ENCODE measurements at regions not wholly inside any gene's neighbourhood (a gene's known extent, or its start where the extent isn't known, plus 50 kb on each side); places are given as distances from the start of the nearest gene placed in this dataset.

GRCh38 chr6:4008324-4009047, 70.5 kb downstream of the FAM217A start (continued):
- TF ChIP-seq ZNF395 (CRISPR knock-in tag; IDR thresholded peaks at IDR 0.05) (no peak), ZBTB1 (CRISPR knock-in tag; IDR thresholded peaks at IDR 0.05; ENCODE audit: borderline replicate concordance, low read depth) (no peak), TCF7 (IDR thresholded peaks at IDR 0.05; ENCODE audit: borderline replicate concordance) (no peak), MTA1 (IDR thresholded peaks at IDR 0.05; ENCODE audit: borderline replicate concordance) (no peak), PML (IDR thresholded peaks at IDR 0.05; ENCODE audit: low read length) (no peak), TBL1XR1 (IDR thresholded peaks at IDR 0.05; ENCODE audit: low read length in 2 of 2) (0 out of 4 replicates have a peak, but pooled peaks of 1 of the 2 experiments have one; percentile 20), BHLHE40 (IDR thresholded peaks at IDR 0.05; ENCODE audit: low read length) (no peak), POLR2AphosphoS5 (IDR thresholded peaks at IDR 0.05; ENCODE audit: control insufficient read depth, insufficient read depth, low read depth, low read length) (no peak), HMG20B (CRISPR knock-in tag; IDR thresholded peaks at IDR 0.05) (no peak), CBX3 (IDR thresholded peaks at IDR 0.05; ENCODE audit: borderline replicate concordance in 1 of 2, low read length in 2 of 2) (no peak), FOXM1 (IDR thresholded peaks at IDR 0.05; ENCODE audit: low read depth) (no peak), FOXM1 (CRISPR knock-in tag; IDR thresholded peaks at IDR 0.05; ENCODE audit: low read depth) (no peak), ZNF764 (CRISPR knock-in tag; IDR thresholded peaks at IDR 0.05; ENCODE audit: low read depth) (no peak)
- TF ChIP-seq, protein P1, sequence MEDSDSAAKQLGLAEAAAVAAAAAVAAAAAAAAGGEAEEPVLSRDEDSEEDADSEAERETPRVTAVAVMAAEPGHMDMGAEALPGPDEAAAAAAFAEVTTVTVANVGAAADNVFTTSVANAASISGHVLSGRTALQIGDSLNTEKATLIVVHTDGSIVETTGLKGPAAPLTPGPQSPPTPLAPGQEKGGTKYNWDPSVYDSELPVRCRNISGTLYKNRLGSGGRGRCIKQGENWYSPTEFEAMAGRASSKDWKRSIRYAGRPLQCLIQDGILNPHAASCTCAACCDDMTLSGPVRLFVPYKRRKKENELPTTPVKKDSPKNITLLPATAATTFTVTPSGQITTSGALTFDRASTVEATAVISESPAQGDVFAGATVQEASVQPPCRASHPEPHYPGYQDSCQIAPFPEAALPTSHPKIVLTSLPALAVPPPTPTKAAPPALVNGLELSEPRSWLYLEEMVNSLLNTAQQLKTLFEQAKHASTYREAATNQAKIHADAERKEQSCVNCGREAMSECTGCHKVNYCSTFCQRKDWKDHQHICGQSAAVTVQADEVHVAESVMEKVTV (CRISPR knock-in tag; IDR thresholded peaks at IDR 0.05), result peak; percentile 57
- TF ChIP-seq, protein P2, sequence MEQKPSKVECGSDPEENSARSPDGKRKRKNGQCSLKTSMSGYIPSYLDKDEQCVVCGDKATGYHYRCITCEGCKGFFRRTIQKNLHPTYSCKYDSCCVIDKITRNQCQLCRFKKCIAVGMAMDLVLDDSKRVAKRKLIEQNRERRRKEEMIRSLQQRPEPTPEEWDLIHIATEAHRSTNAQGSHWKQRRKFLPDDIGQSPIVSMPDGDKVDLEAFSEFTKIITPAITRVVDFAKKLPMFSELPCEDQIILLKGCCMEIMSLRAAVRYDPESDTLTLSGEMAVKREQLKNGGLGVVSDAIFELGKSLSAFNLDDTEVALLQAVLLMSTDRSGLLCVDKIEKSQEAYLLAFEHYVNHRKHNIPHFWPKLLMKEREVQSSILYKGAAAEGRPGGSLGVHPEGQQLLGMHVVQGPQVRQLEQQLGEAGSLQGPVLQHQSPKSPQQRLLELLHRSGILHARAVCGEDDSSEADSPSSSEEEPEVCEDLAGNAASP (IDR thresholded peaks at IDR 0.05), result no peak
- TF ChIP-seq, protein P3, sequence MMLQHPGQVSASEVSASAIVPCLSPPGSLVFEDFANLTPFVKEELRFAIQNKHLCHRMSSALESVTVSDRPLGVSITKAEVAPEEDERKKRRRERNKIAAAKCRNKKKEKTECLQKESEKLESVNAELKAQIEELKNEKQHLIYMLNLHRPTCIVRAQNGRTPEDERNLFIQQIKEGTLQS (IDR thresholded peaks at IDR 0.05), result peak; percentile 87
- TF ChIP-seq, protein P3 (CRISPR knock-in tag; conservative IDR thresholded peaks at IDR 0.05), result no peak
- TF ChIP-seq, protein P4, sequence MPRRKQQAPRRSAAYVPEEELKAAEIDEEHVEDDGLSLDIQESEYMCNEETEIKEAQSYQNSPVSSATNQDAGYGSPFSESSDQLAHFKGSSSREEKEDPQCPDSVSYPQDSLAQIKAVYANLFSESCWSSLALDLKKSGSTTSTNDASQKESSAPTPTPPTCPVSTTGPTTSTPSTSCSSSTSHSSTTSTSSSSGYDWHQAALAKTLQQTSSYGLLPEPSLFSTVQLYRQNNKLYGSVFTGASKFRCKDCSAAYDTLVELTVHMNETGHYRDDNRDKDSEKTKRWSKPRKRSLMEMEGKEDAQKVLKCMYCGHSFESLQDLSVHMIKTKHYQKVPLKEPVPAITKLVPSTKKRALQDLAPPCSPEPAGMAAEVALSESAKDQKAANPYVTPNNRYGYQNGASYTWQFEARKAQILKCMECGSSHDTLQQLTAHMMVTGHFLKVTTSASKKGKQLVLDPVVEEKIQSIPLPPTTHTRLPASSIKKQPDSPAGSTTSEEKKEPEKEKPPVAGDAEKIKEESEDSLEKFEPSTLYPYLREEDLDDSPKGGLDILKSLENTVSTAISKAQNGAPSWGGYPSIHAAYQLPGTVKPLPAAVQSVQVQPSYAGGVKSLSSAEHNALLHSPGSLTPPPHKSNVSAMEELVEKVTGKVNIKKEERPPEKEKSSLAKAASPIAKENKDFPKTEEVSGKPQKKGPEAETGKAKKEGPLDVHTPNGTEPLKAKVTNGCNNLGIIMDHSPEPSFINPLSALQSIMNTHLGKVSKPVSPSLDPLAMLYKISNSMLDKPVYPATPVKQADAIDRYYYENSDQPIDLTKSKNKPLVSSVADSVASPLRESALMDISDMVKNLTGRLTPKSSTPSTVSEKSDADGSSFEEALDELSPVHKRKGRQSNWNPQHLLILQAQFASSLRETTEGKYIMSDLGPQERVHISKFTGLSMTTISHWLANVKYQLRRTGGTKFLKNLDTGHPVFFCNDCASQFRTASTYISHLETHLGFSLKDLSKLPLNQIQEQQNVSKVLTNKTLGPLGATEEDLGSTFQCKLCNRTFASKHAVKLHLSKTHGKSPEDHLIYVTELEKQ (CRISPR knock-in tag; IDR thresholded peaks at IDR 0.05), result no peak
